ENCODE measurements at regions not wholly inside any gene's neighbourhood (a gene's known extent, or its start where the extent isn't known, plus 50 kb on each side); places are given as distances from the start of the nearest gene placed in this dataset.

DNA sequence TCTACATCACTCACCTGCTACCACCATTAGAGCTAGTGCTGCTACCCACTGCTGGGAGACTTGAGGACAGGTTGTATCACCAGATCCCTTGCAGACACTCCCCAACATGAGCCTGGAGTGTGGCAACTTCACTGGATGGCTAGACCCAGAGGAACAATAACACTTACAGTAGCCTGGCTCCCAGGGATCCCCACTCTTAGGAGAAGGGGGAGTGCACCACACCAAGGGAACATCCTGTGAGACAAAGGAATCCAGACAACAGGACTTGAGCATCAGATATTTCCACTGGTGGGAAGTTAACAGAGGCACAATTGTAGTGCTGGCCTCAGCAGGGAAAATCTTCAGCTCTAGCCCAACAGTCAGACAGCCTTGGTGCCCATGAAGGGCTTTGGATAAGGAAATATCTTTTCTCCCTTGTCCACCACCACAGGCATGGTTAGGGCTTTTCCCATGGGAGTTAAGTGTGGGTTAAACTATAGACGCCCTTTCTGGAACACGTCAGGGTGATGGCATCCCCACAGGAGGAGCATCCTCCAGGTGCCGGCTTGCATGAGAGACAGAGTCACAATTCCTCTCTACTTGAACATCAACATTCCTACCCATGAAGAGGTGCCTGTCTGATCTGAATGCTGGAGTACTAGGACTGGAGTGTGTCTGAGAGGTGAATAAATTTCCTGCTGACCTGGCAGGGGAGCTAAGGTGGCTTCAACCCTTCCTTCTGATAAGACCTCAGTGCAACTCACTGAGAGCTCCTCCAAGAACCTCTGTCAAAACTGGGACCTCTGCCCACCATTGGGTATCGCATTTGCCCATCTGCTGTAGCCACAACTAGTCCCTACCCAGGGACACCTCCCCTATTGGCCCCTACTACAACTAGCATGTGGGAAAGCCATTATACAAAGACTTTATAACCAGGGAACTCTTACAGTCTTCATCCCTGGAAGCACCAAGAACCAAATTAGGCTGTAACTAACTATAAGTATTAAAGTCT, 55.4 kb upstream of the SIRPG start:
- DNase-seq (ENCODE audit: low spot score): peak; percentile 0

DNA sequence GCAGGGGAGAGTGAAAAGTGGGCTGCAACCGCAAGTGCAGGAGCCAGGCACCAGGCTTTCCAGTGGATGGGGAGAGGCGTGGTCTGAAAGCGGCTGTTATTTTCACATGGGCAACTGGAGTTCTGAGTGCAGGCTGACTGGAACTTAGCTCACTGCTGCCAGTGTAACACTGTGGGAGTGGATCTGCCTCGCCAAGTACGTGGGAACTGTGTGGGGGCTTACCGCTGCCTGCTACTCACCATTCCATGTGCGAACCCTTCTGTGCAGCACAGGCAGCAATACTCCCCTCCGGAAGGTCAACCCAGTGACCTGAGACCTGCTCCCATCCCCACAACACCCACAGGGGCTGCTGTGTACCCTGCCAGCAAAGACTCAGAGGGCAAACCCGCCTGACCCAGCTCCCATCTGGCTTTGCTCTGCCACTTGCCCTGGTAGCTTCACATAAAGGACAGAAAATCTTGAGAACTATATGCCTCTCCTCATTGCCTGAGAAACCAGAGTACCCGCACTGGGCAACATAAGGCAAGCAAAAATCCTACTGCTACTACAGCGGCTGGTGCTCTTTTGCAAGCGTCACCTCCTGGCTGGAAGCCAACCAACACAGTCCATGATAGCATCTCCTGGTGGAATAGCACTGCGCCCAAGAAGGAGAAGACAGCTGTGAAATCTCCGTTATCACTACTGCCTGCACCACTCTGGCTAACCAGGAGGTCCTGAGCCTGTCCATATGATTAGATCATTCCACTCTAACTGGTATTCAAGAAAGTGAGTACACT, 54.4 kb upstream of the SIRPG start:
- no peak for DNase-seq (ENCODE audit: low spot score)

DNA sequence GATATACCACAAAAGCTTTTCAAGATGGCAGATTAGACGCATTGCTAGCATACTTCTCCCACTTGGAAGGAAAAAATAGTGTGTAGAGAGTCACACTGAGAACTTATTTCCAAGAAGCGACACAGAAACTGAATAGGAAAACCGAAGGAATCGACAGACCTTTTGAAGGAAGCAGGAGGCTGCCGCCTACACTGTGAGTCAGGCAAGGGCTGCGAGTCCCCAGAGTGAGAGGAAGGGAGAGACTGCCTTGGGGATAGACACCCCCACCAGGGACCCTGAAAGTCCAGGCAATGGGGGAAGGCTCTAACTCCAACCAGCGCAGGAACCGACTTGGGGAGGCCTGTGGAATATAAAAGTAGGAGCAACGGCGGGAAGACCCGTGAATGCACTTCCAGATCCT, 53.7 kb upstream of the SIRPG start:
- DNase-seq (ENCODE audit: low spot score): no peak

DNA sequence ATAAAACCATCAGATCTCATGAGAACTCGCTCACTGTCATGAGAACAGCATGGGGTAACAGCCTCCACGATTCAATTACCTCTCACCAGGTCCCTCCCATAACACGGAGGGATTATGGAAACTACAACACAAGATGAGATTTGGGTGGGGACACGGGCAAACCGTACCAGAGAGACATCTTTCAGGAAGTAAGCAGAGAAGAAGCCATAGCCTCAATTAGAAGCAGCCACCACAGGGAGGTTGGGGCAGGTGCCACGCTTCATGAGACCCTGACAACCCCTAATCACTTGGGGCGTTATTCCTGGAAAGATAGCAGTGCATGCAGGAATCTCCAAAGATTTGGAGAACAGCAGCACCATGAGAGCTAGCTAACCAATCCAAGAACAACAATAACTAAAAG, 52.9 kb upstream of the SIRPG start:
- no peak for DNase-seq (ENCODE audit: low spot score)

GRCh38 chr20:1707588-1708449, 50.2 kb upstream of the SIRPG start:
- no peak for DNase-seq (ENCODE audit: low spot score)
